HG03378 (cell line): ENCODE measurements at regions not wholly inside any gene's neighbourhood (a gene's known extent, or its start where the extent isn't known, plus 50 kb on each side); places are given as distances from the start of the nearest gene placed in this dataset.
"Not testable (repeated sequence)": the region's sequence is repeated elsewhere in the genome, so short reads cannot be mapped to it uniquely, and the experiment has no call there.

Source experiments
- ATAC-seq: cut with Tn5 transposase; IDR thresholded peaks from one replicate; pipeline ENCODE4 v1.9.1; 2021; ENCODE audit warnings: mild to moderate bottlenecking, moderate library complexity; ENCODE audit not compliant: unreplicated experiment

GRCh38 chr14:55843718-55844403, 263.9 kb downstream of the KTN1 start:
- no peak for ATAC-seq

GRCh38 chr14:55845963-55846825, 266.2 kb downstream of the KTN1 start:
- ATAC-seq, result no peak

- no peak for ATAC-seq
These were observed 266.9 kb downstream of the KTN1 start for GRCh38 chr14:55846826-55847446.

GRCh38 chr14:55847766-55848165, 267.8 kb downstream of the KTN1 start:
- ATAC-seq, result no peak

GRCh38 chr14:55848964-55849363, 269.0 kb downstream of the KTN1 start:
- no peak for ATAC-seq

- no peak for ATAC-seq
These were observed 268.4 kb upstream of the PELI2 start for GRCh38 chr14:55849833-55850232.

GRCh38 chr14:55850825-55851241, 267.4 kb upstream of the PELI2 start:
- no peak for ATAC-seq

GRCh38 chr14:55851301-55851700, 266.9 kb upstream of the PELI2 start:
- no peak for ATAC-seq

- no peak for ATAC-seq
These were observed 266.2 kb upstream of the PELI2 start for GRCh38 chr14:55851961-55852360.

- ATAC-seq, result no peak
These were observed 262.5 kb upstream of the PELI2 start for GRCh38 chr14:55855751-55856150.

GRCh38 chr14:55858604-55859003, 259.6 kb upstream of the PELI2 start:
- no peak for ATAC-seq

- ATAC-seq, result not testable (repeated sequence)
These were observed 256.6 kb upstream of the PELI2 start for GRCh38 chr14:55861561-55861960.

GRCh38 chr14:55864890-55865655, 253.1 kb upstream of the PELI2 start:
- ATAC-seq, result no peak

- no peak for ATAC-seq
These were observed 250.9 kb upstream of the PELI2 start for GRCh38 chr14:55867311-55867710.

GRCh38 chr14:55867719-55868118, 250.5 kb upstream of the PELI2 start:
- no peak for ATAC-seq

- no peak for ATAC-seq
These were observed 248.7 kb upstream of the PELI2 start for GRCh38 chr14:55869397-55870049.

- no peak for ATAC-seq
These were observed 245.0 kb upstream of the PELI2 start for GRCh38 chr14:55873169-55873568.

GRCh38 chr14:55874785-55875184, 243.4 kb upstream of the PELI2 start:
- ATAC-seq, result no peak

- no peak for ATAC-seq
These were observed 240.3 kb upstream of the PELI2 start for GRCh38 chr14:55877942-55878341.

GRCh38 chr14:55881577-55882241, 236.5 kb upstream of the PELI2 start:
- ATAC-seq, result no peak
